ENCODE measurements at regions not wholly inside any gene's neighbourhood (a gene's known extent, or its start where the extent isn't known, plus 50 kb on each side); places are given as distances from the start of the nearest gene placed in this dataset.

DNA sequence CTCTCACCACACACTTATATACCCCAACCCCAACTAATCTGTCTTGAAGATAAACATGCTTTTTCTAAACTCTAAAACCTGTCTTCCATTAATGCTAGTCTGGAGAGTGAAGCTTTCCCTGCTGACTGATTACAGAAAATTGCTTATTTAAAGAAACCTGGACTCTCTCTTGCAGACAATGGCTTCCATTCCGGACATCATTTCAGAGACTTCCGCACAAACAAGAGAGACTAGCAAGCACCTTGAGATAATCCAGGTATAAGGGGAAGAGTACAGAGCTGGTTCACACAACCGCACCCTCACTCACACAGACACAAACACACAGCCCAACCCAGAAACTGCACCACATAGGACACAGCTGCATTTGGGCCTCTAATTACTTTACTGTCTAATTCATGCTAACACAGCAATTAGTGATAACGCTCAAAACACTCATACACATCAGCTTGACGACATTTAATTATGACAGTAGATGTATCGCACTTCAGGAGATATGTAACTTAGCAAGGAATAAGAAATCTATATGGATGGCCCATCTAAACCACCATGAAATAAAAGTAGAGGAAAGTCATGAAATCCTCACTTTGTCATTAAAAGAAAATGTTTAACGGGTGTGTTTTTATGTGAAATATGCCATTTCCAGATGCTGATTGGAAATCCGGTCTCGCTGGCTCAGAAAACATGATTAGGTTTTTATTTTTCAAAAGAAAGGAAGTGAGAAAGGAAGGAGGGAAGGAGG is 138.1 kb upstream of the JARID2 start:
- no peaks in the 10 kb centered on the region for H3K79me2 ChIP-seq (ENCODE audit: insufficient read depth, low read depth, low read length)
- BruUV-seq (replicated peaks): no TSS peak
- H3K4me2 ChIP-seq (ENCODE audit: low read length): no peak overlapping the region
- ChIA-PET CTCF (ENCODE audit: unreplicated experiment) (no interaction called here), POLR2A (no interaction called here)
- H4K20me1 ChIP-seq (ENCODE audit: insufficient read depth, low read length): no peaks in the 10 kb centered on the region
- no peak overlapping the region for H3K27ac ChIP-seq (ENCODE audit: low read depth, low read length, poor library complexity, severe bottlenecking)
- H3K4me1 ChIP-seq (ENCODE audit: insufficient read depth, low read length, poor library complexity, severe bottlenecking): no peaks in the 10 kb centered on the region
- intact Hi-C loops (cut with micrococcal nuclease; ENCODE audit: unreplicated experiment): no loop called here
- no peak for DNase-seq (ENCODE audit: low spot score)
- H3K9me2 ChIP-seq (ENCODE audit: insufficient read depth, low read length): no peaks in the 10 kb centered on the region
- H2AFZ ChIP-seq (ENCODE audit: low read length): no peak overlapping the region
- no peaks in the 10 kb centered on the region for H3K9me3 ChIP-seq (ENCODE audit: low read length)
- TF ChIP-seq, protein P1, sequence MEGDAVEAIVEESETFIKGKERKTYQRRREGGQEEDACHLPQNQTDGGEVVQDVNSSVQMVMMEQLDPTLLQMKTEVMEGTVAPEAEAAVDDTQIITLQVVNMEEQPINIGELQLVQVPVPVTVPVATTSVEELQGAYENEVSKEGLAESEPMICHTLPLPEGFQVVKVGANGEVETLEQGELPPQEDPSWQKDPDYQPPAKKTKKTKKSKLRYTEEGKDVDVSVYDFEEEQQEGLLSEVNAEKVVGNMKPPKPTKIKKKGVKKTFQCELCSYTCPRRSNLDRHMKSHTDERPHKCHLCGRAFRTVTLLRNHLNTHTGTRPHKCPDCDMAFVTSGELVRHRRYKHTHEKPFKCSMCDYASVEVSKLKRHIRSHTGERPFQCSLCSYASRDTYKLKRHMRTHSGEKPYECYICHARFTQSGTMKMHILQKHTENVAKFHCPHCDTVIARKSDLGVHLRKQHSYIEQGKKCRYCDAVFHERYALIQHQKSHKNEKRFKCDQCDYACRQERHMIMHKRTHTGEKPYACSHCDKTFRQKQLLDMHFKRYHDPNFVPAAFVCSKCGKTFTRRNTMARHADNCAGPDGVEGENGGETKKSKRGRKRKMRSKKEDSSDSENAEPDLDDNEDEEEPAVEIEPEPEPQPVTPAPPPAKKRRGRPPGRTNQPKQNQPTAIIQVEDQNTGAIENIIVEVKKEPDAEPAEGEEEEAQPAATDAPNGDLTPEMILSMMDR (conservative IDR thresholded peaks at IDR 0.05; ENCODE audit: low read length): no peak
- TF ChIP-seq EZH2phosphoT487 (IDR thresholded peaks at IDR 0.05; ENCODE audit: borderline replicate concordance, low read depth, low read length): no peak
- no peak overlapping the region for H3K4me3 ChIP-seq (ENCODE audit: low read depth, low read length, poor library complexity, severe bottlenecking)
- H3K36me3 ChIP-seq (ENCODE audit: insufficient read depth, low read length): no peaks in the 10 kb centered on the region

DNA sequence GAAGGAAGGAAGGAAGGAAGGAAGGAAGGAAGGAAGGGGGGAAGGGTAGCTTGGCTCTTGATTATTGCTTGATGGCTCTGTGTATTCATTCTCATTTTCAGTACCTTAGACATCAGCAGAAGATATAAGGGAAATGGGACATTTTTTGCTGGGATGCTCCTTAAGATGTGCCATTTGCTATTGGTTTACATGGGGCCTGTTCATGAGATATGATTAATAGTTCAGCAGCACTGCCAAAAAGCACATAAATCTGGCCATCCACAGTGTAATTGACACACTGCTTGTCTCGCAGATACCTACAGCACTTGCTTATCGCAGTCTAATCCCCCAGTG is 137.5 kb upstream of the JARID2 start:
- ChIA-PET CTCF (ENCODE audit: unreplicated experiment) (no interaction called here), POLR2A (interaction anchor here (0.5 kb wide), 1 partner anchor 37 kb away, joined by 3 read pairs; no protein-coding TSS in a partner anchor)
- Histone ChIP-seq H3K9me3 (ENCODE audit: low read length) (no peaks in the 10 kb centered on the region), H3K4me1 (ENCODE audit: insufficient read depth, low read length, poor library complexity, severe bottlenecking) (no peaks in the 10 kb centered on the region), H3K4me3 (ENCODE audit: low read depth, low read length, poor library complexity, severe bottlenecking) (no peak overlapping the region), H2AFZ (ENCODE audit: low read length) (no peak overlapping the region), H3K9me2 (ENCODE audit: insufficient read depth, low read length) (no peaks in the 10 kb centered on the region), H4K20me1 (ENCODE audit: insufficient read depth, low read length) (no peaks in the 10 kb centered on the region), H3K36me3 (ENCODE audit: insufficient read depth, low read length) (no peaks in the 10 kb centered on the region), H3K79me2 (ENCODE audit: insufficient read depth, low read depth, low read length) (no peaks in the 10 kb centered on the region), H3K4me2 (ENCODE audit: low read length) (no peak overlapping the region), H3K27ac (ENCODE audit: low read depth, low read length, poor library complexity, severe bottlenecking) (no peak overlapping the region)
- DNase-seq (ENCODE audit: low spot score): no peak
- TF ChIP-seq EZH2phosphoT487 (IDR thresholded peaks at IDR 0.05; ENCODE audit: borderline replicate concordance, low read depth, low read length): no peak
- TF ChIP-seq, protein P1 (conservative IDR thresholded peaks at IDR 0.05; ENCODE audit: low read length): no peak
- no TSS peak for BruUV-seq (replicated peaks)
- intact Hi-C loops (cut with micrococcal nuclease; ENCODE audit: unreplicated experiment): no loop called here

DNA sequence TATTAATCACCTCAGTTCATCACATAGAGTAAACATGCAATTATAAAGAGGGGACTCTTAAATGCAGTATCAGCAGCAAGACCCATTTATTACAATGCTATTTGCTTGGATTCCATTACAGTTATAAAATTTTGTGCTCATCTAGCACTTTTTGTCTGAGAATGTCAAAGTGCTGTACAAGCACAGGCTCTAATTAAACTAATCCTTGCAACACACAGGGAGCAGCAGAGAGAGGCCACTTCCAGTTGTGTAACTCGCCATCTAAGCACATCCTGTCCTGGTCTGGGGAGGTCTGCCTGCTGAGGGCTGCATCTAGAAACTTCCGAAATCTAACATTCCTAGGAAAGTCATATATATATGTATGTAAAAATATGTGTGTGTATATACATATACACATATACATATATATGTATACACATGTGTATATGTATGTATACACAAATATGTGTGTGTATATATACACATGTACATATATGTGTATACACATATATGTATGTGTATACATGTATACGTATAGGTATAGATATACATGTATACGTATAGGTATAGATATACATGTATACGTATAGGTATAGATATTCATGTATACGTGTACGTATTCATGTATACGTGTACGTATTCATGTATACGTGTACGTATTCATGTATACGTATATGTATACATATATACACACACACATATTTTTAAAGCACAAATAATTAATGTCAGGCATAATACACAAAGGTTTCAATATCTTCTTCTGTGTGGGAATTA is 136.4 kb upstream of the JARID2 start:
- TF ChIP-seq, protein P1 (conservative IDR thresholded peaks at IDR 0.05; ENCODE audit: low read length): no peak
- TF ChIP-seq EZH2phosphoT487 (IDR thresholded peaks at IDR 0.05; ENCODE audit: borderline replicate concordance, low read depth, low read length): no peak
- H3K9me2 ChIP-seq (ENCODE audit: insufficient read depth, low read length): no peaks in the 10 kb centered on the region
- no peak overlapping the region for H3K4me3 ChIP-seq (ENCODE audit: low read depth, low read length, poor library complexity, severe bottlenecking)
- H2AFZ ChIP-seq (ENCODE audit: low read length): no peak overlapping the region
- DNase-seq (ENCODE audit: low spot score): no peak
- POLR2A ChIA-PET: no interaction called here
- no peaks in the 10 kb centered on the region for H3K36me3 ChIP-seq (ENCODE audit: insufficient read depth, low read length)
- intact Hi-C loops (cut with micrococcal nuclease; ENCODE audit: unreplicated experiment): no loop called here
- CTCF ChIA-PET (ENCODE audit: unreplicated experiment): no interaction called here
- no peaks in the 10 kb centered on the region for H4K20me1 ChIP-seq (ENCODE audit: insufficient read depth, low read length)
- no peak overlapping the region for H3K4me2 ChIP-seq (ENCODE audit: low read length)
- H3K9me3 ChIP-seq (ENCODE audit: low read length): no peaks in the 10 kb centered on the region
- no peaks in the 10 kb centered on the region for H3K79me2 ChIP-seq (ENCODE audit: insufficient read depth, low read depth, low read length)
- H3K4me1 ChIP-seq (ENCODE audit: insufficient read depth, low read length, poor library complexity, severe bottlenecking): no peaks in the 10 kb centered on the region
- H3K27ac ChIP-seq (ENCODE audit: low read depth, low read length, poor library complexity, severe bottlenecking): no peak overlapping the region
- BruUV-seq (replicated peaks): no TSS peak
